NCI-H2081 (cell line): ENCODE measurements at regions not wholly inside any gene's neighbourhood (a gene's known extent, or its start where the extent isn't known, plus 50 kb on each side); places are given as distances from the start of the nearest gene placed in this dataset.
"Not testable (repeated sequence)": the region's sequence is repeated elsewhere in the genome, so short reads cannot be mapped to it uniquely, and the experiment has no call there.

Experiments used
- DNase-seq, 2 experiments: peaks; one replicate each; lab custom pipeline; 2025; lab: John Stamatoyannopoulos, UW

DNA sequence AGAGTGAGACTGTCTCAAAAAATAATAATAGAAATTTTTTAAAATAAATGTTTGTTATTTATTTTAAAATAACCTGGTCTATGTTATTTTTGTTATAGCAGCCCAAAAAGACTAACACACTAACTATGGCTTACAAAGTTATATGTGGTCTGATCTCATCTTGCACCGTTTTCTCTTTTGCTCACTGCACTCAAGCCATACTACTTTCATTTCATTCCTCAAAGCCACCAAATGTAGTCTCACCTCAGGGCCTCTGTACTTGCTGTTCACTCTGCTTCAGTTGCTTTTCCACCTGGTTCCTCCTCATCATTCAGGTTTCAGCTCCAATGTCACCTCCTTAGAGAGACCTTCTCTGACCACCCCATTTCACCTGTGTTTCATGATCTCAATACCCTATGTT, 55.2 kb upstream of the MDM1 start:
- DNase-seq = no peak

DNA sequence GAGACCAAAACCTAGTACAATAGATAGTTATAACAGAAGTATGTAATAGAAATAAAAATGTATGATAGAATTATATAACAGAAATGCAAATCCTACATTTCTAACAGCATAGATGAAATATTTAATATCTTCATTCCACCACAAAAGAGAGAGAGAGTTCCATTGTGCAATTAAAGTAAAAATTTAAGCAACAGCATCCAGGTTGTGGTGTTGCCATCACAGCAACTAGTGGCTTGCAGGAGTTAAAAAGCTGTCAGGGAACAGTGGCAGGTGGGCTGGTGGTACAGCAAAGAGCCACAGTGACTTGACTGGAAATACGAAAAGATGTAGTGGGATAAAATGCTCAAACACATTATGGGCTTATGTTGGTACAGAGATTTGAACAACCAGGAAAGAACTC, 57.1 kb upstream of the MDM1 start:
- DNase-seq = no peak

DNA sequence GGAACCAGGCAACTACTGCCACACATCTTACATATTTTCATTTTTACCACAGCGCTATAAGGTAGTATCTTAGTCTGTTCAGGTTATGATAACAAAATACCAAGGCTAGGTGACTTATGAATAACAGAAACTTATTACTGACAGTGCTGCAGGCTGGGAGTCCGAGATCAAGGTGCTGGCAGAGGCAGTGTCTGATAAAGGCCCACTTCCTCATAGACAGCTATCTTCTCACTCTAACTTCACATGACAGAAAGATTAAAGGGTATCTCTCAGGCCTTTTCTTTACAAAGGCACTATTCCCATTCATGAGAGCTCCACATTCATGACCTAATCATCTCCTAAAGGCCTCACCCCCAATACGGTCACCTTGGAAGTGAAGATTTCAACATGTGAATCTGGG, 59.8 kb upstream of the MDM1 start:
- DNase-seq = no peak

DNA sequence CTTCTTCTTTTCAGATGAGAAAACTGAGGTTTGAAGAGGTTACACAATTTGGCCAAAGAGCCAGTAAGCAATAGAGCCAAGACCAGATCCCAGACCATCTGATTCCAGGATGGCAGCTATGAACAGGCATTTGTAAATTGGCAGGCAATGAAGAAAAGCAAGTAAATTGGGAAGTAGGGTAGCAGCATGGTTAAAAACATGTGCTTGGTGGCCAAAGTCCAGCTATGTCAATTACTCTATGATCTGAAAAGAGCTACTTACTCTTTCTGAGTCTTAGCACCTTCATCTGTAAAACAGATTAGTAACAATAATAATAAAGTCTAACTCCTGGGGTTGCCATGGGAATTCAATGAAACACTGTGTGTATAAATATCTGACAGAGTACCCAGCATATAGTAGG, 60.2 kb upstream of the MDM1 start:
- DNase-seq = no peak

DNA sequence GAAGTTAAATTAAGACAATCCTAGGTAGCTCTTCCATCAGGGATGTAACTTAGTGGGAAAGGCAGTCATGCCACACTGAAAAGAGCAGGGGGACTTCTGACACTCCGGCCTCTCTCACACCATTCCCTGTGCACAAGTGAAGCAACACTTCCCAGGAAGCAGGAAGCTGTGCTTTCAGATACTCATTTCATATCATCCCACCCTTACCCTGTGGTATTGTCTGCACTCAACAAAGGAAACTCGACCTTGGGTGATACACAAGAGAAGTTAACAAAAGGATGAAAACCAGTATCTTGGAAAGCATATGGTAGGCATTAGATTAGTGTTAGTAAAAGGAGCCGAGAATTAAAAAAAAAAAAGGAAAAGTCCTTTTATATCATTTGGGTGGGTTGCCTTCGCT, 61.3 kb upstream of the MDM1 start:
- no peak for DNase-seq

DNA sequence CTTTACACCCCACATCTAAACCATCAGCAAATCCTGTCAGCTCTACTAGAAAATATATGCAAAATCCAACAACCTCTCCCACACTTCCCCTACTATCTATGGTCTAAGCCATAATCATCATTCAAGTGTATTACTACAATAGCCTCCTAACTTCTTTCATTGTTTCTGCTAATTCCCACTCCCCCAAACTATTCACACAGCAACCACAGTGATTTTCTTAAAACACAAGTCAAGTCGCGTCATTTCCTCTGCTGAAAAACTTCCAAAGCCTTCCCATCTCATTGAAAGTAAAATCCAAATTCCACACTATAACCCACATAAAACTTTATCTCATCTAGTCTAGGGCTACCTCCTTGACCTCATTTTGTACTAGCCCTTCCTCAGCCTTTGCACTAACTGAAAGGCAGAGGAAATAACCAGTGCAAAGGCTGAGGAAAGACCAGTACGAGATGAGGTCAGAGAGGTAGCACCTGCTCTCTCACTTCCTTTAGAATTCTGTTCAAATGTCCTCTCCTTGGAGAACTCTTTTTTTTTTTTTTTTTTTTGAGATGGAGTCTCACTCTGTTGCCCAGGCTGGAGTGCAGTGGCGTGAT, 65.5 kb upstream of the MDM1 start:
- no peak for DNase-seq

DNA sequence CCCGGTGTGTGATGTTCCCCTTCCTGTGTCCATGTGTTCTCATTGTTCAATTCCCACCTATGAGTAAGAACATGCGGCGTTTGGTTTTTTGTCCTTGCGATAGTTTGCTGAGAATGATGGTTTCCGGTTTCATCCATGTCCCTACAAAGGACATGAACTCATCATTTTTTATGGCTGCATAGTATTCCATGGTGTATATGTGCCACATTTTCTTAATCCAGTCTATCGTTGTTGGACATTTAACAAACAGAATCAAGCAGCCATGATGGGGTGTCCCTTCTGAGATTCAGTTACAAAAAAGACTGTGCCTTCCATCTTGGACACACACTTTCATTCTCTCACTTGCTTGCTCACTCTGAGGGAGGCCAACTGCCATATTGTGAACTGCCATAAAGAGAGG, 66.5 kb upstream of the MDM1 start:
- not testable (repeated sequence) for DNase-seq

DNA sequence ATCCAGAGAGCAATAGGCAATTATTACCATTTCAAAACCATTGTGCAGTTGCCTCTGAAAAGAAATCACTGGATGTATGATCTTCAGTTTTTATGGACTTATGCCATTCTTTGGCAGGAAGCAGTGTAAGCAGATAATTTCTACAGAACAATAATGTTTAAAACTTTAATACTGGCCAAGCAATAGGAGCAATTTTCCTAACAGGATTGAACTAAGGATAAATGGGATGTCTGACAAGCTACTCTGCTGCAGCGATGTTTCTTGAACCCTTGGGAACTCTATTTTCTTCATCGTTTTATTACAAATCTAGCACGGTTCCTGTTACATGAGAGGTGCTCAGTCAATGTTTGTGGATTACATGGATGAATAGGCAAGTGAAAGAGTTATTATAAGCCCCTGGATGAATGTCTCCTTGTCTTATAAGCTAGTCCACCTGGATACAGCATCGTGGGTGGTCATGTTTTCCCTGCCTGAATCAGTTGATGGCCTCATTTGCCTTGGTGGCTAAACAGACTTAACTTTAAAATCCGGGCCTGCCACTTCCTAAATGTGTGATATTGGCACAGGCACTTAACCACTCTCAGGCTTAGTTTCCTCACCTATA, 68.2 kb upstream of the MDM1 start:
- peak; percentile 73 to 89 for DNase-seq

DNA sequence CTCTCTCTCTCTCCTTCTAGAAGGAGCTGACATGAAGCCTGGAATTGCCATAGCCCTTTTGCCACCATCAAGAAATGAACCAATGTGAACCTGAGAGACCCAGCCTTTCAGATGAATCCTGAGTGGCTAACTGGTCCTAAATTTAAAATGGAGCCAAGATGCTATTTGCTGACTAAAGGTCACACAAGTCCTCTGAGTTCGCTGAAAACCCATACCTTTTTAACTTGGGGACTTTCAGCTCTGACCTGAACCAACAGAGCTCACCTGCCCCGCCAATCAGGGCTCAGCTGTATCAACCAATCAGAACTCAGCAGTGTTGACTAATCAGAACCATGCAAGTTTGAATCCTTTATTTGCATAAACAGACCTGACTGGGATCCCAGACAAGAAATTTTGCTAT, 70.3 kb upstream of the MDM1 start:
- no peak for DNase-seq

DNA sequence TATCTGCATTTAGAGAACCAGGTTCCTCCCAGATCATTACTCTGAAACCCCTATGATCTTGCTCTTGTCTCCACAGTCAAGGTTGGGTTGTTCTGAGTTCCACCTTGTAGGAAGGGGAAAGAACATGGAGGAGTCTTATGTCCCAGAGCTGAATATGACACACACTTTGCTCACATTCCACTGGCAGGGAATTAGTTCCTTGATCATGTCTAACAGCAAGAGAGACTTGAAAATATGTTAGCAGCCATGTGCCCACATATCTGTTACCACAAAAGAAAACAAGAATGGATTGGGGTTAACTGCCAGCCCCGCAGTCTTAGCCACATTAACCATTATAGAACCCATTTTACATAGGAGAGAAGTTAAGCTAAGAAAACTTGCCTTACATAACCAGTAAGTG, 71.1 kb upstream of the MDM1 start:
- DNase-seq = no peak

DNA sequence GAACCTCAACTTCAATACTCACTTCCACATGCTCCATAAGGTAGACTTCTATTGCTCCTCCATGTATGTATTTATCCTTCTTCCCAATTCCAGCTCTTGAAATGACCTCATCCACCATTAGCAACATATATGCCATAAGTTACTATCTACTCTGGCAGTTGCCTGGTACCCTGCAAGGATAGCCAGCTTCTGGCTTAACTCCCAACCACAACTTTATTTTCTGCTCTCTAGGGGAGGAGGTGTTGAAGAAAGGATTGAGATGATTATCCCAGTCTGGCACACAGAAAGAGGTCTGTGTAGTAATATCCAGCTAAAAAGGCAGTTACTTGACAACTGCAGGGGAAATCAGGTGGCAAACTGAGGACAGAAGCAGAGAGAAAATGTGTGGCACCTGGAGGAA, 71.5 kb upstream of the MDM1 start:
- no peak for DNase-seq

DNA sequence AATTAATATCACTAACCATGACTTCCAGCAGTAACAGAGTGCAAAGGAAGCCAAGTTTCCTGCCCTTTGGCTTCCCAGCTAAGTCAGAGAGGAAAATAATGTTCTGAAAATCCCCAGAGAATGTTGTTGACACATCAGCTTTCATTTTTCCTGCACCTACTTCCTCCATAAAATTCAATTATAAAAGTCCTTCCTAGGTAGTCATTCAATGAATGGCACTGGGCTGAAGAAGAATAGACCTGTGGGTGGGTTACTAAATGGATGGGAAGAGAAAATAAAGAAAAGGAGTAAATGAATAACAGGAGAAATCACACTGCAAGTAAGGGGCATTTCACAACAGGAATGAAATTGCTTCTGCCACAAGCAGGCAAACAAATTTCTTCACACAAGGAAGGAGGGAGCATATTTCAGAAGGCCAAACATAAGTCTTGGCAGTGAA, 73.2 kb upstream of the MDM1 start:
- no peak for DNase-seq

DNA sequence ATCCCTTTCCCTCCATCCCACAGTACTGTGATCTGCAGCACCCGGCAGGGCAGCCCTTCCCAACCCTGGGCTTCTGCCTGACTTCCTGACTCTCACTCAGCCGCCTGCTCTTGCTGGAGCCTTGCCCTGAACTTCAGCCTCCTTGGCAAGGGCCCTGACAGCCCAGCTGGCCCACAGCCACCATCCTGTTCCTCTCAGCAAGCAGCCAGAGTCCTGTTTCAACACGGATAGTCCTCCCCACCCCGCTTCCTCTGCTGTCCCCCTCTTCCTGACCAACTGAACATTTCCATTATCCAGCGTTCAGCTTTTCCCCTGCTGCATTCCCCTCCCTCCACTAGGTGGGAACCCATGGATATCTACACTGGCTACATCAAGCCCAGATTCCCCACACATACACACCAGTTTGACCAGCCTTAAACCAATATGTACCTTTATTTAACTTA, 74.0 kb upstream of the MDM1 start:
- peak; percentile 23 to 60 for DNase-seq

DNA sequence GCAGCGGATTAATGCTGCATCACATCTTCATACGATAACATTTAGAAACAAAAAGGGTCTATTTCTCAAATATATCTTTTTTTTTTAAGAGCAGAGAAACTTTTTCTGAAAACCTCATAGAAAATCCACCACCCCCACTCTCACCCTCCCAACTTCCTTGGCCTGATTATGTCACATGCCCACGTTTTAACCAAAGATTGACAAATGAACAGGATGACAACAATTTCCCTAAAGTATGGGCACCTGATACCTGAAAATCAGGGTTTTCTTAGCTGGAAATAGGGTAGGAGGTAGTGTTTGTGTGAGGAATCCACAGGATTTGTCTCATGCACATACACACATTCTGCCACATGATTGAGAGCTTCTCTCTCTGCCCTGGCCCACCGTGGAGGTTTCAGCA, 74.7 kb upstream of the MDM1 start:
- DNase-seq = no peak

DNA sequence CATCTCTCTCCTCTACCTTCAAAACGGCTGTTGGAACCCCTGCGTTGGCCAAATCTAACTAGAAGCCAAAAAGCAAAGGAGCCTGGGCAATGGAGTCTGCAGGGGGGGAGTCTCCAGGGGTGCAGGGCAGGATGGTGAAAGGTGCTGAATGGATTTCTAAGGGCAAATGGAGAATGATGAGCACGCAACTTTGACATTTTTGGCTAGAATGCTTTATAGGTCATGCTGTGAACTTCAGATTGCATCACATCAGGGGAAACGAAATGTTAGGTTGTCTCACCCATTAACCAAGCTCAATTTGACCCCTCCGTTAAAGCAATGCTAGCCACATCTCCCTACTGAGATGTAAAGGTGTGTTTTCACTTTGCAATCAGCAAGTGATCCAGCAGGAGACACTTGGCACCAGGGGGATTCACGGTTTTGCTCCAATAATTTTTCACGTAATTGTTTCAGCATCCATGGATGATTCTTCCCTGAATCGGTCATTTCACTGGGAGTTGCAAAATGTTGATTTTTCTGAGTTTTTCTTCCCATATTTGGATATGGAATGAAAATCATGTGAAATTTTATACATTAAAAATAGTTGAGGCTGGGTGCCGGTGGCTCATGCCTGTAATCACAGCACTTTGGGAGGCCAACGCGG, 78.0 kb upstream of the MDM1 start:
- DNase-seq = no peak

DNA sequence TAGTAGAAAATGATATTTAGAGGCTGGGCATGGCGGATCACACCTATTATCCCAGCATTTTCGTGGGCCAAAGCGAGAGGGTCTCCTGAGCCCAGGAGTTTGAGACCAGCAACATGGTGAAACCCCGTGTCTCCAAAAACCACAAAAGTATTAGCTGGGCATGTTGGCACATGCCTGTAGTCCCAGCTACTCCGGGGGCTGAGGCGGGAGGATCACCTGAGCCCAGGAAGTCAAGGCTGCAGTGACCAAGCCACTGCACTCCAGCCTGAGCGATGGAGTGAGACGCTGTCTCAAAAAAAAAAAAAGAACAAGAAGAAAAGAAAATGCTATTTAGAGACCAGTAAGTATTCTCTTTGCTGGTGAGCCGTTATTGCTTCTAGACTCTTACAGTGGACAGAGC, 79.2 kb upstream of the MDM1 start:
- no peak for DNase-seq

DNA sequence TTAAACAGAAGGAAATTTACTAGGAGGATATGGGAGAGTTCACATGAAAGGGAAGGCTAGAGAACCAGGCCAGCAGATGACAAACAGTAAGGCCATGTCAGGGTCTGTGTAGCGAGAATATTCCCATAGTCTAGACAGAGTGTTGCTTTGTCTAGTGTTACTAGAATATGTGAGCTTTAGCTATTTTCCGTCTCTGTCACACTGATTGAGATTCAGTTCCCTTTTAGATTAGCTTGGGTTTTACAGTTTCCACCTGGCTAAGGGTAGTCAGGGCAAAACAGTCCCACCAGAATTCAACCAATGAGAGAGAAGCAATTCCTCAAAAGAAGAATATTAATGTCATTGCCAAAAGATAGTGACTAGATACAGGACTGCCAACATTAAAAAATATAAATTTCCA, 82.8 kb upstream of the MDM1 start:
- no peak for DNase-seq

DNA sequence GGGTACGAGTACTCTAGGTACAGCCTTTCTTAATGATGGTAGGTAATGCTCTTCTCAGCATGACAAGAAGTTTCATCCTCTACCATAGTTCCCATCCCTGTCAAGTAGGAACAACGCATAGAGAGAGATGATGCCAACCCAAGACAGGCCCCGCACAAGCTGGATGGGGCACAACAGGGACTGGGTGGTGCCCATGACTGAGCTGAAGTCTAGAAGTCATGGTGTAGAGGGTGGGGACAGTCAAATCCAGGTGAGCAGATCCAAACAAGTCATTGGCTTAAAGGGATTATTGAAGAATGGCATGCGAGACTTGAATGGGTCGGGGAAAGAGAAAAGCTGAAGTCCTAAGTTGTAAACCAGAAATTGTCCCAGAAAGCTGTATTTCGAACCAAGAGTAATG, 84.2 kb upstream of the MDM1 start:
- DNase-seq = no peak

DNA sequence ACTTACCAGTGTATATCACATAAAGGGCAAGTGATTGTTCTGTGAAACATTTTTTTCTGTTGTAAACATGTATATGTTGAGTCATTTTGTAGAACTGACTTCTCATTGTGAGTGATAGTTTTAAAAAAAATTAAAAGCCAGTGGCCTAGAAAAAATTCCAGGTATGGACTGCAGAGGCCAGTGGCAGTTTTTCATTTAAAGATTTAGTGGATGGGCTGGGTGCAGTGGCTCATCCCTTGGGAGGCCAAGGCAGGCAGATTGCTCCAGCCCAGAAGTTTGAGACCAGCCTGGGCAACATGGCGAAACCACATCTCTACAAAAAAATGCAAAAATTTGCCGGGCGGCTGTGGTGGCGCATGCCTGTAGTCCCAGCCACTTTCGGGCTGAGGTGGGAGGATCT, 84.7 kb upstream of the MDM1 start:
- no peak for DNase-seq

DNA sequence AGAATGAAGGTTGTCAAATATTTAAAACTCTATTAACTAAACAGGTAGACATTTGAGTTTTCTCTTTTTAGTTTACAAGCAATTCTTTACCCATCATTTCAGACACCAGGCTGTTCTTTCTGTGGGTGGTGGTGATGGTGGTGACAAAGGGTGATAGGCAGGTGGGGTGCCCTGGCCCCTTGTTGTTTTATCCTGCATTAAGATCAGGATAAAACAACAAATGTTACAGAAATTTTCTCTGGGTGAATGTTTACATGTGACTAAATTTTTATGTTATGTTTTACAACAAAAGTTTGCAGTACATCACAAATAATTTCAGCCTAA, 85.9 kb upstream of the MDM1 start:
- no peak for DNase-seq

DNA sequence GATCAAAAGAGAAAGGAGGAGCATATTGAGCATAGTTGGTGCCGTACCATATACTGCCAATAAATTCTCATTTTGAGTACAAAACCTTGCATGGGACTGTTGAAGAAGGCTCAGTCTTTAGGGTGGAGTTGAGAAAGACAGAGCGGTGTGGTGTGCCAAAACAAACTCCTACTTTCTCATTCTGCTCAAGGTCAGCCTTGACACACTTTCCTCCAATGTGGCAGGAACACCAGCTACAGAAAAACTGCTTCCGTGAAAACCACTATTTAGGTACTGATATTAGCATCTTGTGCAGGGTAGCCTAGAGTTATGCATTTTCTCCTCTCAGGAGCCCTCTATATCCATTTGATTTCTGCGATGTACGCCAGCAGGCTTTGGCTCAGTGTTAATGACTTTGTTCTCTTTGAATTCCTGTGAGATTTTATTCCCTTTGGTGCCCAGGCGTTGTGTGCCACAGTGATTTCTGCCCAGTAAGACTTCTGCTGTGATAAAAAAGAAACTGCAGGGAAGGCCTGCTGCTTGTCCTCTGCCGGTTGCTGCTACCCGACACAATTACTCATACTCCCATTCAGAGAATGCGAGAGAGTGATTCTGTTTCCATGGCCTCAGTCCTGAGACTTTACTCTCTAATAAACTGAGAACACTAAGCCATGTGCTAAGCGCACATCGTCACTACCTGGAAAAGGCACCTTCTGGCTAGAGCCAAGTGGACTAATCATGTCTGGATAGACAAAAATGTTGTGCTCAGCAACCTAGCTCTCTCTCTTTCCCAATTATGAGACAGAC, 88.3 kb upstream of the MDM1 start:
- DNase-seq = no peak

DNA sequence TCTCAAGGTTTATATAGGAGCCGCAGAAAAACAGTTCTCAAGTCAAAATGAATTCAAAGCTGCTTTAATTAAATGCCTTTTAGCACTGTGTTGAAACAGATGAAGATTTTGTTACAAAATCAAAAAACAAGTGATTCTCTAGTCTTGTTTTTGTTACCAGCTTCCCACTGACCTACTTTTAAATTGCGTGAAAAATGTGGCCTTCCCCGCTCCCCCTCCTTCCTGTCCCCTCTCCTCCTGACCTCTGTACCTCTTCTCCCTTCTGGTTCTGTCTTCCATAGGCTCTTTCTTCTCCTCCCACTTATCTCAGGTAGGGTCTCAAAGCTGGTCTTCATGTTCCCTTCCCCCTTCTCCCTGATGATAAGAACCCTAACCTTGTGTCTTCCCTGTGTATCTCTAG, 90.0 kb upstream of the MDM1 start:
- no peak for DNase-seq

DNA sequence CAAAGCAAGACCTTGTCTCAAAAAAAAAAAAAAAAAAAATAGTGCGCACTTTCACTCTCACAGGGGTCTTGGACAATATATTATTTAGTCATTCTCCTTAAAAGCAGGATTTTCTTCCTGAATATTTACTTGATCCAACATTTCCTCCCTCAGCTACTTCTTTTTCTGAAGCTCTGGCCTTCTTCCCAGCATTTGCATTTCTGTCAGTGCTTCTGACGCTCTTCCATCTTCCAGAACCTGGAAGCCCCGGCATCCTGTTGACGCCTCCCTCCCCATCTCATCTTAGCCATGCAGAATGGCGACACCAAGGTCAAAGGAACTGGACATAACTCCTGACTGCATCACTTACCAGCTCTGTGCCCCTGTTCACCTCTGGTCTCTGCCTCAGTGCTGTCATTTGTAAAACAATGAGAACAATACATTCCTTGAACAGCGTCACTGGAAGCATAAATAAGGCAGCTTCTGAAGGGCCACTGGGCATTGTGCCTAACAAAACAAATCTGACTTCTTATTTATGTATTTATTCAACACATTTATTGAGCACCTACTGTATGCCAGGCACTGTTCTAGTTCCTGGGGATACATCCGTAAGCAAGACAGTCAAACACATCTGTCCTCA, 90.9 kb upstream of the MDM1 start:
- DNase-seq = no peak
